ENCODE measurements at regions not wholly inside any gene's neighbourhood (a gene's known extent, or its start where the extent isn't known, plus 50 kb on each side); places are given as distances from the start of the nearest gene placed in this dataset.

DNA sequence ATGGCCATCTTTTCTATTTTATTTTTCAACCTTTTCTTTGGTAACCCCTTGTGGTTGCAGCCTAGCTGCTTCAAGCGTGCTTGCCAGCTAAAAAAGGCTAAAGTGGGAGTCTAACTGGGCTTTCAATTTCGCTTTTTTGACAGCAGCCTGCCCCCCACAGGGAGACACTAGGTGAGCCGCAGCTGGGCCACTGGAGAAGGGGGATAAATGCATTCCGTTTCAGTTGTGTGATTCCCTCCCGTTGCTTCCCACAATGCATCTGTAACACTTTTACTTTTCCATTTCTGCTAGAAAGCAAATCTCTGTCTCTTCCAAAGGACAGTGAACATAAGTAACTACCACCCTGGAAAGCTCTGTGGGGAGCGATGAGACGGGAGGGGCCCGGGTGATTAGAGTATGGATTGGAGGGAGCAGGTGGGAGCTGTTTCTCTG, 86.3 kb upstream of the RAPGEF2 start:
- H3K4me3 ChIP-seq (replicated peaks in 1 of 3) = no peak overlapping the region
- no peaks in the 10 kb centered on the region for H3K27me3 ChIP-seq
- TF ChIP-seq POLR2A (IDR thresholded peaks at IDR 0.05) = no peak
- TF ChIP-seq, protein P1, sequence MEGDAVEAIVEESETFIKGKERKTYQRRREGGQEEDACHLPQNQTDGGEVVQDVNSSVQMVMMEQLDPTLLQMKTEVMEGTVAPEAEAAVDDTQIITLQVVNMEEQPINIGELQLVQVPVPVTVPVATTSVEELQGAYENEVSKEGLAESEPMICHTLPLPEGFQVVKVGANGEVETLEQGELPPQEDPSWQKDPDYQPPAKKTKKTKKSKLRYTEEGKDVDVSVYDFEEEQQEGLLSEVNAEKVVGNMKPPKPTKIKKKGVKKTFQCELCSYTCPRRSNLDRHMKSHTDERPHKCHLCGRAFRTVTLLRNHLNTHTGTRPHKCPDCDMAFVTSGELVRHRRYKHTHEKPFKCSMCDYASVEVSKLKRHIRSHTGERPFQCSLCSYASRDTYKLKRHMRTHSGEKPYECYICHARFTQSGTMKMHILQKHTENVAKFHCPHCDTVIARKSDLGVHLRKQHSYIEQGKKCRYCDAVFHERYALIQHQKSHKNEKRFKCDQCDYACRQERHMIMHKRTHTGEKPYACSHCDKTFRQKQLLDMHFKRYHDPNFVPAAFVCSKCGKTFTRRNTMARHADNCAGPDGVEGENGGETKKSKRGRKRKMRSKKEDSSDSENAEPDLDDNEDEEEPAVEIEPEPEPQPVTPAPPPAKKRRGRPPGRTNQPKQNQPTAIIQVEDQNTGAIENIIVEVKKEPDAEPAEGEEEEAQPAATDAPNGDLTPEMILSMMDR (IDR thresholded peaks at IDR 0.05) = peak in 4 of 6 experiments; percentile 4 to 35 (median 25)
- peak; percentile 50 to 68 for DNase-seq
- peak overlapping the region in 1 of 3 donors; percentile 49 for H3K27ac ChIP-seq
- 25 to 27% methylated on average over 8 of the region's 8 CpGs for WGBS, 2 donors
- H3K4me1 ChIP-seq = peaks cover 0 to 9% of the 10 kb centered on the region in 2 donors
- no peaks in the 10 kb centered on the region for H3K9me3 ChIP-seq
- no peaks in the 10 kb centered on the region for H3K36me3 ChIP-seq
- intact Hi-C loops (cut with DNase I) = no loop called here

DNA sequence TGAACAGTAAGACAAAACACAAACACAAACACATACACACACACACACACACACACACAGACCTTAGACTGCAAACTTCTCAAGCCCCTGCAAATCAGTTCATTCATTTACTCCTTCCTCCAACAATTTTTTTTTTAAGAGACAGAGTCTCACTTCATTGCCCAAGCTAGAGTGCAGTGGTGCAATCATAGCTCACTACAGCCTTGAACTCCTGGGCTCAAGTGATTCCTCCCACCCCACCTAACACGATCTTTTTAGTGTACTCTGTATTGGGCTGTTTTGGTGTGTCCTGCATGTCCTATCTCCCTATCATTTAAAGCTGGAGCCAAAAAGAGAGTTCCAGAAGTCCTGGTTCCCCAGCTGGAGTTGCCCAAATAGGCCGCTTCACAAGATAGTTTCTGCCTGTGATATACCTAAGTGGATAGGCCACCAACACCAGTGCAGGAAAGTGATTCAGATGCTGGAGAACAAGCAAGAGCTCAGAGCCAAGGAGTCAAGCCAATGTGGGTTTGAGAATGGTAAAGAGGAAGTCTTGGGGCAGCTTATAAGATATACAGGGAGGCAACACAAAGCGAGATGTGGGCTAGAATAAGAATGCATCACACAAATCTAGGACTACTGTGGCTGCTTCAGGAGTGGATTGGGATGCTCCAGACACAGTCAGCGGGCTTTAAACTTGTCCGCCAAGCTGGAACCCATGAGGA, 85.4 kb upstream of the RAPGEF2 start:
- H3K9me3 ChIP-seq = no peaks in the 10 kb centered on the region
- H3K27me3 ChIP-seq = no peaks in the 10 kb centered on the region
- no peak for DNase-seq
- no peak overlapping the region for H3K27ac ChIP-seq
- H3K36me3 ChIP-seq = no peaks in the 10 kb centered on the region
- 83 to 87% methylated on average over 5 of the region's 5 CpGs for WGBS, 2 donors
- intact Hi-C loops (cut with DNase I) = no loop called here
- no peak for TF ChIP-seq POLR2A (IDR thresholded peaks at IDR 0.05)
- TF ChIP-seq, protein P1 (IDR thresholded peaks at IDR 0.05) = no peak
- peaks cover 0 to 9% of the 10 kb centered on the region in 2 donors for H3K4me1 ChIP-seq
- H3K4me3 ChIP-seq (replicated peaks in 1 of 3) = no peak overlapping the region

DNA sequence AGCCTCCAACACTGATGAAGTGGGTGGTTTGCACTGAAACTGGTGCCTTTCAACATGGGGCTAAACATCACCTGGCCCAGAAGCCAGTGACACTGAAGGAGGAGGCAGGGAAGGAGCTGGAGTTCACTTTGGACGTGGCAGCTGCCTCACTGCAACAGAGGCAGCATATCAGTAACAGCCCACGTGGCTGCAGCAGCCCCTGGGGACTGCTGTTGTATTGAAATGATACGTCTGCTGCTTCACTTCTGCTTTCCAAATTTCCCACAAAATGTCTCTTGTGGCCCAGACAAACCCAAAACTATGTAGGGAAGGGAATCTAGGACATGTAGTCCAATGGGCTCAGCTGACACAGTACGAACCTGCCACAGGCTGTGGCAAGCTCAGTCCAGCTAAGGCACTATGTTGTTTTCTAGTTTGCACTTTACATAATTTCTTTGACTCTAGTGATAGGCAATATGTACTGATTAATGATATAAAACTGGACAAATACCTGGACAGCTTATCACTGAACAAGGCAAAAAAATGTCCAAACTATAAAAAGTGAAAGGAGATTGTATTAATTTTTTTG, 84.7 kb upstream of the RAPGEF2 start:
- intact Hi-C loops (cut with DNase I) = no loop called here

DNA sequence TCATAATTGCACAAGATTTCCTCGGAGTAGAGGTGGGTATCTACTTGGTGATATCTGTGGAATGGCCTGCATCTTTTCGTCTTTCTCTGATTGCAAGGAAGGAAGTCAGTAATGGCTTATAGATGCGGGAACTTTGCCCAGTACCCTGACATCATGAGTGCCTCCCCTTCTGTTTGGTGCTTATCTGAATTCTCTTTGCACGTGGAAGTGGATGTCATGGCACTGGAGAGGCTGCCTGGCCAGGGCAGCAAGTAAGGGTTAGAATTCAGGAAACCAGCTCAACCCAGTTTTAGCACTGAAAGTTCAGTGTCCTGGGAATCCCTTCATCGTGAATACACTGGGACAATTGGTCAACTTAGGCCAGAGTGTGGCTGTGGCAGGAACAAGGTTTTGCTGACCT, 83.5 kb upstream of the RAPGEF2 start:
- H3K36me3 ChIP-seq = no peaks in the 10 kb centered on the region
- TF ChIP-seq, protein P1 (IDR thresholded peaks at IDR 0.05) = no peak
- no peak for TF ChIP-seq POLR2A (IDR thresholded peaks at IDR 0.05)
- H3K27me3 ChIP-seq = no peaks in the 10 kb centered on the region
- DNase-seq = no peak
- H3K4me1 ChIP-seq = peaks cover 0 to 9% of the 10 kb centered on the region in 2 donors
- no peak overlapping the region for H3K27ac ChIP-seq
- intact Hi-C loops (cut with DNase I) = no loop called here
- no peaks in the 10 kb centered on the region for H3K9me3 ChIP-seq
- WGBS, 2 donors = 54 to 74% methylated on average over 5 of the region's 5 CpGs
- no peak overlapping the region for H3K4me3 ChIP-seq (replicated peaks in 1 of 3)

More for the DNA sequence above, 84.7 kb upstream of the RAPGEF2 start:
- DNase-seq = no peak
- 60 to 86% methylated on average over 4 of the region's 4 CpGs for WGBS, 2 donors
- TF ChIP-seq, protein P1 (IDR thresholded peaks at IDR 0.05) = no peak
- TF ChIP-seq POLR2A (IDR thresholded peaks at IDR 0.05) = no peak
- Histone ChIP-seq H3K9me3 (no peaks in the 10 kb centered on the region), H3K27ac (no peak overlapping the region), H3K4me3 (replicated peaks in 1 of 3) (no peak overlapping the region), H3K36me3 (no peaks in the 10 kb centered on the region), H3K4me1 (peaks cover 0 to 9% of the 10 kb centered on the region in 2 donors), H3K27me3 (no peaks in the 10 kb centered on the region)
